ENCODE measurements at regions not wholly inside any gene's neighbourhood (a gene's known extent, or its start where the extent isn't known, plus 50 kb on each side); places are given as distances from the start of the nearest gene placed in this dataset.

- no peak overlapping the region for H3K4me2 ChIP-seq (ENCODE audit: low read length)
- no peaks in the 10 kb centered on the region for H3K9me3 ChIP-seq (ENCODE audit: control insufficient read depth, insufficient read depth, low read length)
- H3F3A ChIP-seq (ENCODE audit: control insufficient read depth, insufficient read depth): no peaks in the 10 kb centered on the region
- no peaks in the 10 kb centered on the region for H3K36me3 ChIP-seq (ENCODE audit: control insufficient read depth, low read length)
- H3K4me1 ChIP-seq (ENCODE audit: control insufficient read depth, low read length): no peaks in the 10 kb centered on the region
- no peak overlapping the region for H3K4me3 ChIP-seq (ENCODE audit: low read length)
- H3K27ac ChIP-seq (ENCODE audit: low read depth, low read length): no peak overlapping the region
- H3K27me3 ChIP-seq (ENCODE audit: control insufficient read depth, low read length): peaks cover 6% of the 10 kb centered on the region
- H3K79me2 ChIP-seq (ENCODE audit: control insufficient read depth, low read length): no peaks in the 10 kb centered on the region
- H4K20me1 ChIP-seq (ENCODE audit: control insufficient read depth, insufficient read depth, low read depth, low read length): no peaks in the 10 kb centered on the region
- H3K9me2 ChIP-seq (replicated peaks; ENCODE audit: control insufficient read depth, low read length): no peaks in the 10 kb centered on the region
- no peak for TF ChIP-seq EZH2phosphoT487 (IDR thresholded peaks at IDR 0.05; ENCODE audit: borderline replicate concordance, low read length)
- no peak for TF ChIP-seq CTCF (IDR thresholded peaks at IDR 0.05; ENCODE audit: low read depth, low read length, poor library complexity, severe bottlenecking)
Measured at GRCh38 chr20:24753130-24753529, 195.9 kb upstream of the CST7 start.

GRCh38 chr20:24754691-24755090 is 194.4 kb upstream of the CST7 start:
- H3K4me1 ChIP-seq (ENCODE audit: control insufficient read depth, low read length): no peaks in the 10 kb centered on the region
- H3K4me3 ChIP-seq (ENCODE audit: low read length): no peak overlapping the region
- H3K9me3 ChIP-seq (ENCODE audit: control insufficient read depth, insufficient read depth, low read length): no peaks in the 10 kb centered on the region
- H3K27ac ChIP-seq (ENCODE audit: low read depth, low read length): no peak overlapping the region
- no peaks in the 10 kb centered on the region for H3F3A ChIP-seq (ENCODE audit: control insufficient read depth, insufficient read depth)
- H4K20me1 ChIP-seq (ENCODE audit: control insufficient read depth, insufficient read depth, low read depth, low read length): no peaks in the 10 kb centered on the region
- TF ChIP-seq EZH2phosphoT487 (IDR thresholded peaks at IDR 0.05; ENCODE audit: borderline replicate concordance, low read length) (no peak), CTCF (IDR thresholded peaks at IDR 0.05; ENCODE audit: low read depth, low read length, poor library complexity, severe bottlenecking) (no peak)
- no peaks in the 10 kb centered on the region for H3K9me2 ChIP-seq (replicated peaks; ENCODE audit: control insufficient read depth, low read length)
- H3K27me3 ChIP-seq (ENCODE audit: control insufficient read depth, low read length): peaks cover 6% of the 10 kb centered on the region
- H3K79me2 ChIP-seq (ENCODE audit: control insufficient read depth, low read length): no peaks in the 10 kb centered on the region
- H3K36me3 ChIP-seq (ENCODE audit: control insufficient read depth, low read length): no peaks in the 10 kb centered on the region
- H3K4me2 ChIP-seq (ENCODE audit: low read length): no peak overlapping the region

- H4K20me1 ChIP-seq (ENCODE audit: control insufficient read depth, insufficient read depth, low read depth, low read length): no peaks in the 10 kb centered on the region
- TF ChIP-seq EZH2phosphoT487 (IDR thresholded peaks at IDR 0.05; ENCODE audit: borderline replicate concordance, low read length): no peak
- TF ChIP-seq CTCF (IDR thresholded peaks at IDR 0.05; ENCODE audit: low read depth, low read length, poor library complexity, severe bottlenecking): no peak
Measured at GRCh38 chr20:24755411-24755922, 193.6 kb upstream of the CST7 start.

More at GRCh38 chr20:24755411-24755922, 193.6 kb upstream of the CST7 start:
- no peak overlapping the region for H3K4me3 ChIP-seq (ENCODE audit: low read length)
- no peaks in the 10 kb centered on the region for H3K79me2 ChIP-seq (ENCODE audit: control insufficient read depth, low read length)
- no peak overlapping the region for H3K4me2 ChIP-seq (ENCODE audit: low read length)
- H3F3A ChIP-seq (ENCODE audit: control insufficient read depth, insufficient read depth): no peaks in the 10 kb centered on the region
- H3K27me3 ChIP-seq (ENCODE audit: control insufficient read depth, low read length): peaks cover 6% of the 10 kb centered on the region
- no peaks in the 10 kb centered on the region for H3K9me3 ChIP-seq (ENCODE audit: control insufficient read depth, insufficient read depth, low read length)
- H3K27ac ChIP-seq (ENCODE audit: low read depth, low read length): no peak overlapping the region
- no peaks in the 10 kb centered on the region for H3K9me2 ChIP-seq (replicated peaks; ENCODE audit: control insufficient read depth, low read length)
- H3K4me1 ChIP-seq (ENCODE audit: control insufficient read depth, low read length): no peaks in the 10 kb centered on the region
- no peaks in the 10 kb centered on the region for H3K36me3 ChIP-seq (ENCODE audit: control insufficient read depth, low read length)

Measured in DOHH2 (cell line).